ENCODE measurements at regions not wholly inside any gene's neighbourhood (a gene's known extent, or its start where the extent isn't known, plus 50 kb on each side); places are given as distances from the start of the nearest gene placed in this dataset.

GRCh38 chr21:43341378-43342161, 85.4 kb downstream of the SIK1 start:
- peaks cover 0 to 13% of the 10 kb centered on the region in 2 experiments for H3K9me3 ChIP-seq (ENCODE audit: control insufficient read depth in 1 of 2, insufficient read depth in 1 of 2, low read length in 2 of 2)
- intact Hi-C loops (cut with DNase I, micrococcal nuclease) = no loop called here
- TF ChIP-seq, protein P1, sequence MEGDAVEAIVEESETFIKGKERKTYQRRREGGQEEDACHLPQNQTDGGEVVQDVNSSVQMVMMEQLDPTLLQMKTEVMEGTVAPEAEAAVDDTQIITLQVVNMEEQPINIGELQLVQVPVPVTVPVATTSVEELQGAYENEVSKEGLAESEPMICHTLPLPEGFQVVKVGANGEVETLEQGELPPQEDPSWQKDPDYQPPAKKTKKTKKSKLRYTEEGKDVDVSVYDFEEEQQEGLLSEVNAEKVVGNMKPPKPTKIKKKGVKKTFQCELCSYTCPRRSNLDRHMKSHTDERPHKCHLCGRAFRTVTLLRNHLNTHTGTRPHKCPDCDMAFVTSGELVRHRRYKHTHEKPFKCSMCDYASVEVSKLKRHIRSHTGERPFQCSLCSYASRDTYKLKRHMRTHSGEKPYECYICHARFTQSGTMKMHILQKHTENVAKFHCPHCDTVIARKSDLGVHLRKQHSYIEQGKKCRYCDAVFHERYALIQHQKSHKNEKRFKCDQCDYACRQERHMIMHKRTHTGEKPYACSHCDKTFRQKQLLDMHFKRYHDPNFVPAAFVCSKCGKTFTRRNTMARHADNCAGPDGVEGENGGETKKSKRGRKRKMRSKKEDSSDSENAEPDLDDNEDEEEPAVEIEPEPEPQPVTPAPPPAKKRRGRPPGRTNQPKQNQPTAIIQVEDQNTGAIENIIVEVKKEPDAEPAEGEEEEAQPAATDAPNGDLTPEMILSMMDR (IDR thresholded peaks at IDR 0.05) = no peak
- ChIA-PET CTCF (no interaction called here), POLR2A (no interaction called here)
- Mint-ChIP-seq H3K27me3 (no peaks in the 10 kb centered on the region), H3K9me3 (no peaks in the 10 kb centered on the region), H3K4me3 (no peak overlapping the region), H3K4me1 (ENCODE audit: low read depth) (peaks cover 8% of the 10 kb centered on the region), H3K27ac (no peak overlapping the region), H3K36me3 (ENCODE audit: low read depth) (no peaks in the 10 kb centered on the region)
- H3K27ac ChIP-seq (ENCODE audit: low read depth in 1 of 2, low read length in 2 of 2) = no peak overlapping the region
- H3K4me3 ChIP-seq (ENCODE audit: low read length) = no peak overlapping the region
- no peaks in the 10 kb centered on the region for H3K4me1 ChIP-seq (ENCODE audit: insufficient read depth, low read length)
- ATAC-seq (ENCODE audit: poor library complexity) (no peak), DNase-seq (no peak)
- H3K27me3 ChIP-seq (ENCODE audit: control insufficient read depth in 1 of 2, insufficient read depth in 2 of 2, low read length in 2 of 2) = no peaks in the 10 kb centered on the region
- no peaks in the 10 kb centered on the region for H3K36me3 ChIP-seq (ENCODE audit: insufficient read depth, low read length)

- Histone ChIP-seq H3K4me1 (ENCODE audit: insufficient read depth, low read length) (no peaks in the 10 kb centered on the region), H3K36me3 (ENCODE audit: insufficient read depth, low read length) (no peaks in the 10 kb centered on the region), H3K9me3 (ENCODE audit: control insufficient read depth in 1 of 2, insufficient read depth in 1 of 2, low read length in 2 of 2) (peaks cover 0 to 7% of the 10 kb centered on the region in 2 experiments), H3K27me3 (ENCODE audit: control insufficient read depth in 1 of 2, insufficient read depth in 2 of 2, low read length in 2 of 2) (no peaks in the 10 kb centered on the region), H3K27ac (ENCODE audit: low read depth in 1 of 2, low read length in 2 of 2) (no peak overlapping the region), H3K4me3 (ENCODE audit: low read length) (no peak overlapping the region)
- Mint-ChIP-seq H3K9me3 (no peaks in the 10 kb centered on the region), H3K36me3 (ENCODE audit: low read depth) (no peaks in the 10 kb centered on the region), H3K27me3 (no peaks in the 10 kb centered on the region), H3K4me1 (ENCODE audit: low read depth) (peaks cover 8% of the 10 kb centered on the region), H3K27ac (no peak overlapping the region), H3K4me3 (no peak overlapping the region)
- intact Hi-C loops (cut with DNase I, micrococcal nuclease) = no loop called here
- POLR2A ChIA-PET = no interaction called here
- ATAC-seq (ENCODE audit: poor library complexity) (no peak), DNase-seq (no peak)
- CTCF ChIA-PET = no interaction called here
- TF ChIP-seq, protein P1 (IDR thresholded peaks at IDR 0.05) = no peak
Measured at GRCh38 chr21:43340491-43341377, 86.2 kb downstream of the SIK1 start.

DNA sequence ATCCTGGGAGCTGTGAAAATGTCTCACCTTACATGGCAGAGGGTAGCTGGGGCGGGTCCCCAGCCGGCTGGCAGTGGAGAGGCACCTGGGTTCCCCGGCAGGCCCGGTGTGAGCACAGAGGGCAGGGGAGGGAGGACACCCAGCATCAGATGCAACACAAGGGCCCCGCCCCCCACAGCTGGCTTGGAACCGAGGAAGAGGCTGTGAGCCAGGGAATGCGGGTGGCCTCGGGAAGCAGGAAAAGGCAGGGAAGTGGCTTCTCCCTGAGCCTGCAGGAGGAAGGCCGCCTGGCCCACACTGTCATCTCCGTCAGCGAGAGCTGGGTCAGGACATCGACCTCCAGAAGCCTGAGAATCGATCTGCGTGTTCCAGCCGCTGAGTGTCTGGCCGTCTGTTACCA, 87.3 kb downstream of the SIK1 start:
- Mint-ChIP-seq H3K27ac (no peak overlapping the region), H3K36me3 (ENCODE audit: low read depth) (no peaks in the 10 kb centered on the region), H3K9me3 (no peaks in the 10 kb centered on the region), H3K27me3 (no peaks in the 10 kb centered on the region), H3K4me1 (ENCODE audit: low read depth) (peaks cover 8% of the 10 kb centered on the region), H3K4me3 (no peak overlapping the region)
- ATAC-seq (ENCODE audit: poor library complexity) = no peak
- TF ChIP-seq, protein P1 (IDR thresholded peaks at IDR 0.05) = no peak
- Histone ChIP-seq H3K36me3 (ENCODE audit: insufficient read depth, low read length) (no peaks in the 10 kb centered on the region), H3K27ac (ENCODE audit: low read depth in 1 of 2, low read length in 2 of 2) (no peak overlapping the region), H3K9me3 (ENCODE audit: control insufficient read depth in 1 of 2, insufficient read depth in 1 of 2, low read length in 2 of 2) (peaks cover 0 to 14% of the 10 kb centered on the region in 2 experiments), H3K4me3 (ENCODE audit: low read length) (no peak overlapping the region), H3K27me3 (ENCODE audit: control insufficient read depth in 1 of 2, insufficient read depth in 2 of 2, low read length in 2 of 2) (no peaks in the 10 kb centered on the region), H3K4me1 (ENCODE audit: insufficient read depth, low read length) (no peaks in the 10 kb centered on the region)
- ChIA-PET CTCF (no interaction called here), POLR2A (no interaction called here)
- no peak for DNase-seq
- intact Hi-C loops (cut with DNase I, micrococcal nuclease) = no loop called here
